HCEC 1CT (cell line): ENCODE measurements at regions not wholly inside any gene's neighbourhood (a gene's known extent, or its start where the extent isn't known, plus 50 kb on each side); places are given as distances from the start of the nearest gene placed in this dataset.
"Not testable (repeated sequence)": the region's sequence is repeated elsewhere in the genome, so short reads cannot be mapped to it uniquely, and the experiment has no call there.

ENCODE experiments used
- DNase-seq: peaks from one replicate; pipeline ENCODE4 v3.0.0-alpha.2; 2017

- no peak for DNase-seq
These were observed 545.3 kb upstream of the PCDH20 start for GRCh38 chr13:61960981-61961380.

GRCh38 chr13:61954092-61954491, 538.4 kb upstream of the PCDH20 start:
- DNase-seq = no peak

- no peak for DNase-seq
These were observed 535.2 kb upstream of the PCDH20 start for GRCh38 chr13:61950828-61951227.

GRCh38 chr13:61944329-61944929, 528.8 kb upstream of the PCDH20 start:
- no peak for DNase-seq

- no peak for DNase-seq
These were observed 520.1 kb upstream of the PCDH20 start for GRCh38 chr13:61935710-61936109.

GRCh38 chr13:61927648-61928047, 512.0 kb upstream of the PCDH20 start:
- DNase-seq = no peak

GRCh38 chr13:61918841-61919240, 503.2 kb upstream of the PCDH20 start:
- DNase-seq = no peak

- no peak for DNase-seq
These were observed 500.8 kb upstream of the PCDH20 start for GRCh38 chr13:61916483-61916882.

GRCh38 chr13:61913183-61913582, 497.5 kb upstream of the PCDH20 start:
- DNase-seq = no peak

GRCh38 chr13:61908906-61909615, 493.4 kb upstream of the PCDH20 start:
- DNase-seq = no peak

- DNase-seq = no peak
These were observed 489.4 kb upstream of the PCDH20 start for GRCh38 chr13:61905054-61905453.

- no peak for DNase-seq
These were observed 486.4 kb upstream of the PCDH20 start for GRCh38 chr13:61901946-61902541.

- DNase-seq = no peak
These were observed 484.4 kb upstream of the PCDH20 start for GRCh38 chr13:61900033-61900432.

- DNase-seq = no peak
These were observed 482.6 kb upstream of the PCDH20 start for GRCh38 chr13:61898207-61898606.

- no peak for DNase-seq
These were observed 475.8 kb upstream of the PCDH20 start for GRCh38 chr13:61891401-61891800.

- no peak for DNase-seq
These were observed 469.2 kb upstream of the PCDH20 start for GRCh38 chr13:61884830-61885229.

- no peak for DNase-seq
These were observed 465.1 kb upstream of the PCDH20 start for GRCh38 chr13:61880578-61881283.

- DNase-seq = not testable (repeated sequence)
These were observed 462.9 kb upstream of the PCDH20 start for GRCh38 chr13:61878565-61878964.

- DNase-seq = no peak
These were observed 459.4 kb upstream of the PCDH20 start for GRCh38 chr13:61874970-61875579.

- DNase-seq = no peak
These were observed 458.1 kb upstream of the PCDH20 start for GRCh38 chr13:61873717-61874116.

GRCh38 chr13:61857198-61857597, 441.5 kb upstream of the PCDH20 start:
- DNase-seq = no peak

- no peak for DNase-seq
These were observed 436.5 kb upstream of the PCDH20 start for GRCh38 chr13:61852116-61852619.

- no peak for DNase-seq
These were observed 435.1 kb upstream of the PCDH20 start for GRCh38 chr13:61850794-61851193.
